ENCODE measurements at regions not wholly inside any gene's neighbourhood (a gene's known extent, or its start where the extent isn't known, plus 50 kb on each side); places are given as distances from the start of the nearest gene placed in this dataset.

DNA sequence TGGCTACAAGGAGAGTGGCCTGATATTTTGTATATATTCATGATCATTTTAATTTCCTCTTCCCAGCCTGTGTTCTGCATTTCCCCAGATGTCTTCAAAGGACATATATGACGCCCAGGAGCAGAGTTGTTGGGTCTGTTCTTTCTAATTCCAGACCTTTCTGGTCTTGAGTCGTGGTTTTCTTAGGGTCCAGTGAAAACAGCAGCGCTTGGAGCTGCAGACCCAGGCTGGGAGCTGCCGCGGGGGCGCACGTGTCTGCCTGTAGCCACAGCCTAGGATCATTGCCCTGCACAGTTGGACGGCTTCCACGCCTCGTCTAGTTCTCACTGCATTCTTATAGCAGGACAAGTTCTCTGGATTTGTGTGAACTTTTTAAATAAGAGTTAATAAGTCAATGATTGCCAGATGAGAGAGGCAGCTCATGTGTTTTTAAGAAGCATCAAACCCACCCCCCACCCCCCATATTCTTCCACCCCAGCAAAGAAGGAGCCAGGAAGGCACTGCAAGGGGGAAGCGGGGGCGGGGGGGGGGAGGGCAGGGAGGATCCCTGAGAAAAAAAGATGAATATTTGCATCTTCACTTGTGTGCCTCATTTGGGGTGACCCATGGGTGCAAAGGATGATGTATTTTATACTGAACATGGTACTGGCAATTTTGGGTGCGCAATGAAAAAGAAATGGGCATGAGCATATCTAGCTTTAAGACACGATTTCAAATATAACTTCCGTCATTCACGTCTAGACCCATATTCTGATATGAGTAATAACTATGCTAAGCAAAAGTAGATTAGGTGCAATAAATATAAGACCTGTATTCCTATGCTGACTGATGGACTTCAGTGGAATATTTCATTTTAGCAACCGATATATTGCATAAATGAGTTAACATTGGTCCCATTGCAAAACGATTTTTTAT is 160.0 kb downstream of the TBXT start:
- TF ChIP-seq CTCF (IDR thresholded peaks at IDR 0.05; ENCODE audit: borderline replicate concordance, extremely low read depth, low read length, poor library complexity, severe bottlenecking), result no peak
- no peak for TF ChIP-seq EZH2 (IDR thresholded peaks at IDR 0.05; ENCODE audit: borderline replicate concordance, low read depth, low read length, severe bottlenecking)

Measured in DND-41 (cell line).